Stimulated activated naive CD8-positive, alpha-beta T cell treated with anti-CD3 and anti-CD28 coated beads, Interleukin-15, Interleukin-2, amounts not matched to agents 100 ng/mL and 50 ng/mL, for 24 hours (primary cell): ENCODE measurements at regions not wholly inside any gene's neighbourhood (a gene's known extent, or its start where the extent isn't known, plus 50 kb on each side); places are given as distances from the start of the nearest gene placed in this dataset.

Experiments
- H3K27ac Mint-ChIP-seq: one replicate; pipeline ENCODE4 v1.8.0; 2021; ENCODE audit warnings: mild to moderate bottlenecking, mixed read lengths
- H3K27me3 Mint-ChIP-seq: one replicate; pipeline ENCODE4 v1.8.0; 2021; ENCODE audit warnings: mixed read lengths
- H3K36me3 Mint-ChIP-seq: one replicate; pipeline ENCODE4 v1.8.0; 2021; ENCODE audit warnings: low read depth, mixed read lengths
- H3K4me1 Mint-ChIP-seq: one replicate; pipeline ENCODE4 v1.8.0; 2021; ENCODE audit warnings: low read depth, mixed read lengths
- H3K4me3 Mint-ChIP-seq: one replicate; pipeline ENCODE4 v1.8.0; 2021; ENCODE audit warnings: mild to moderate bottlenecking, mixed read lengths
- H3K9me3 Mint-ChIP-seq: one replicate; pipeline ENCODE4 v1.8.0; 2021; ENCODE audit warnings: mixed read lengths

- no peaks in the 10 kb centered on the region for H3K36me3 Mint-ChIP-seq
- no peak overlapping the region for H3K27ac Mint-ChIP-seq
- no peak overlapping the region for H3K4me3 Mint-ChIP-seq
- no peaks in the 10 kb centered on the region for H3K4me1 Mint-ChIP-seq
- no peaks in the 10 kb centered on the region for H3K9me3 Mint-ChIP-seq
- H3K27me3 Mint-ChIP-seq = peaks cover 7% of the 10 kb centered on the region
Observed at GRCh38 chr15:38707802-38708671, 143.4 kb upstream of the RASGRP1 start.

- H3K27me3 Mint-ChIP-seq = peaks cover 7% of the 10 kb centered on the region
- H3K9me3 Mint-ChIP-seq = no peaks in the 10 kb centered on the region
- H3K4me1 Mint-ChIP-seq = no peaks in the 10 kb centered on the region
- no peaks in the 10 kb centered on the region for H3K36me3 Mint-ChIP-seq
- H3K4me3 Mint-ChIP-seq = no peak overlapping the region
- no peak overlapping the region for H3K27ac Mint-ChIP-seq
Observed at GRCh38 chr15:38708672-38709180, 144.1 kb upstream of the RASGRP1 start.

DNA sequence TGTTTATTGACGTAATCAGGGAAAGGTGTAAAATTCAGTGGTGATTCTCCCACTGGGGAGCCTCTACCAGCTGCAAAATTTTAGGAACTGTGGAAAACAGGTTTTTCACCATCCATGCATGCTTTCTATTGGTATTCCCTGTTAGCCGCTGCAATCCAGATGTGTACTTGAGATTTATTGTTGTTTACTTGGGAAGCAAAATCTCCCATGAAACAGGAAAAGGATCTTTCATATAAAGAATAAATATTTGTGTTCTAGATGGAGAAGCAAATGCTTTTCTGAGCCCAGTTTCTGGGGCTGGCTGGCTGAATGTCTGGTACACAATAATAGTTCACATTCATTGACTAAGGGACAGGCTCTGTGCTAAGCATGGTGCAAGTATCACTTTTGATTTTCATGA, 144.6 kb upstream of the RASGRP1 start:
- Mint-ChIP-seq H3K9me3 (no peaks in the 10 kb centered on the region), H3K36me3 (no peaks in the 10 kb centered on the region), H3K4me3 (no peak overlapping the region), H3K27me3 (peaks cover 7% of the 10 kb centered on the region), H3K27ac (no peak overlapping the region), H3K4me1 (no peaks in the 10 kb centered on the region)

DNA sequence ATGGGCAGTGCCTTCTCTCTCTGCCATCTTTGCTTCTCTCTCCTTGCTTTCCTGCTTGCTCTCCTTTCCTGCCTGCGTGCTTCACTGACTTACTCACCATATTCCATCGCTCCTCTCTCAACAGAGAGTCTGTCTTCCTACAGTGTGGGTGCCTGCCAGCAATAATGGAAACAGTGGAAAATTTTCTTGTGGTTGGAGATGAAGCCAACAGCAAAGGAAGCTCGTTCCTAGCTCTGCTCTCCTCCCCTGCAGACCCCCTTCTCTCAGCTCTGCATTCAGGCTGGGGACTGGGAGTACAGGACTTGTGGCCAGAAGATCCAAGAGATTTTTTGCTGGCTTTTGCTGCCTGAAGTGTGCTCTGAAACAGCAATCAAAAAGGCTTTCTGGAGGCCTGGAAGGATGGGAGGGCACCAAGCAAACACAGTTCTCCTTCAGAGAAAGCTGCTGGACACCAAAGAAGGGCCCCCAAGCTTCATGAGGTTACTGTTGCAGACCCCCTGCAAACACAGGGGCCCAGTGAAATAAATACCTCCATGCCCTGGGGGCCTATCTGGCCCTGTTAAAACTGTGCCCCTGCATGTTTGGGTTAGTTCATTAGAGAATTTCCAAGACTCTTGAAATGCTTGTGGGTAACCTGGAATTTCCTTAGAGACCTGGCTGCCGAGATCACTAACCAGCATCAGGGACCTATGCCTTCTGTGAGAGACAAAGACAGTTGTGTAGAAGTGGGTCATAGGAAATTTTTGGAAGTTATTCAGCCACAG, 149.9 kb upstream of the RASGRP1 start:
- H3K27me3 Mint-ChIP-seq = no peaks in the 10 kb centered on the region
- no peaks in the 10 kb centered on the region for H3K4me1 Mint-ChIP-seq
- H3K36me3 Mint-ChIP-seq = no peaks in the 10 kb centered on the region
- no peak overlapping the region for H3K4me3 Mint-ChIP-seq
- no peaks in the 10 kb centered on the region for H3K9me3 Mint-ChIP-seq
- H3K27ac Mint-ChIP-seq = no peak overlapping the region

GRCh38 chr15:38720893-38721567, 156.4 kb upstream of the RASGRP1 start:
- Mint-ChIP-seq H3K36me3 (no peaks in the 10 kb centered on the region), H3K27me3 (no peaks in the 10 kb centered on the region), H3K4me3 (no peak overlapping the region), H3K27ac (no peak overlapping the region), H3K9me3 (no peaks in the 10 kb centered on the region), H3K4me1 (no peaks in the 10 kb centered on the region)

DNA sequence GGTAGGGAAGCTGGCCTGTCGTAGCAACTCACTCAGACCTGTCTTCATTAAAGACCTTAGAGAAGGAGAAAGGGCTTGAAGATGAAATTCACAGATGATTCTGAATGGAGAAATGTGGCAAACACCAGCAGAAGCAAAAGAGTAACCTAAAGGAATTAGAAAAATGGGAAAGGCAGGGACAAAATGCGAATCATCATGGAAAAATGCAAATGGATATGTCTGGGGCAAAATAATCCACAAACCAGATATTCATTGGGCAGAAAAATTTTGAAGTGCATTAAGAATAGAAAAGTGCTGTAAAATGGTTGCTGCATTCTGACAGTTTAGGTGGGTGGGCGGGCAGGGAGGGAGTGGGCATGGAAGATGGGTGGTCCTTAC, 156.9 kb upstream of the RASGRP1 start:
- Mint-ChIP-seq H3K27me3 (no peaks in the 10 kb centered on the region), H3K4me1 (no peaks in the 10 kb centered on the region), H3K27ac (no peak overlapping the region), H3K36me3 (no peaks in the 10 kb centered on the region), H3K4me3 (no peak overlapping the region), H3K9me3 (no peaks in the 10 kb centered on the region)

DNA sequence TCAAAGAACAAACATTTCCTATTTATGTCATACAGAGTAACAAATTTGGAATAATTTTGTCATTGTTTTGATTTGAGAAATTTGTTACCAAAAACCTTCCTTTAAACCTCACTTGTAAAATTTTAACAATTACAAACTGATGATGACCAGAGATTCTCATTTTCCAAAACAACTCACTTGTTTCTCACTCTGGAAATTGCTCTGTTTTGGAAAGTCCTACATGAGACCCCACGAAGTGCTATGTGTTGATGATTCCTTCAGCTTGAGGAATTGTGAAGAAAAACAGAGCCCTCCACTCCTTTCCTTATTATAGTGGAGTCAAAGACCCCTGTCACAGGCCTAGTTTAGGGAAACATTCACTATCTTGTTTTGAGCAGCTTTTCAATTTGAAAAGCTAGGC, 157.6 kb upstream of the RASGRP1 start:
- no peak overlapping the region for H3K4me3 Mint-ChIP-seq
- H3K9me3 Mint-ChIP-seq = no peaks in the 10 kb centered on the region
- H3K27me3 Mint-ChIP-seq = no peaks in the 10 kb centered on the region
- no peaks in the 10 kb centered on the region for H3K36me3 Mint-ChIP-seq
- H3K27ac Mint-ChIP-seq = no peak overlapping the region
- H3K4me1 Mint-ChIP-seq = no peaks in the 10 kb centered on the region

GRCh38 chr15:38724827-38725226, 160.2 kb upstream of the RASGRP1 start:
- no peaks in the 10 kb centered on the region for H3K36me3 Mint-ChIP-seq
- peaks cover 4% of the 10 kb centered on the region for H3K27me3 Mint-ChIP-seq
- H3K27ac Mint-ChIP-seq = no peak overlapping the region
- H3K9me3 Mint-ChIP-seq = no peaks in the 10 kb centered on the region
- H3K4me1 Mint-ChIP-seq = no peaks in the 10 kb centered on the region
- no peak overlapping the region for H3K4me3 Mint-ChIP-seq

- no peaks in the 10 kb centered on the region for H3K4me1 Mint-ChIP-seq
- H3K9me3 Mint-ChIP-seq = no peaks in the 10 kb centered on the region
- no peak overlapping the region for H3K27ac Mint-ChIP-seq
- peaks cover 4% of the 10 kb centered on the region for H3K27me3 Mint-ChIP-seq
- no peak overlapping the region for H3K4me3 Mint-ChIP-seq
- no peaks in the 10 kb centered on the region for H3K36me3 Mint-ChIP-seq
Observed at GRCh38 chr15:38726187-38726586, 161.6 kb upstream of the RASGRP1 start.

- Mint-ChIP-seq H3K27me3 (no peaks in the 10 kb centered on the region), H3K9me3 (no peaks in the 10 kb centered on the region), H3K4me1 (no peaks in the 10 kb centered on the region), H3K36me3 (no peaks in the 10 kb centered on the region), H3K27ac (no peak overlapping the region), H3K4me3 (no peak overlapping the region)
Observed at GRCh38 chr15:38733331-38733730, 168.7 kb upstream of the RASGRP1 start.

DNA sequence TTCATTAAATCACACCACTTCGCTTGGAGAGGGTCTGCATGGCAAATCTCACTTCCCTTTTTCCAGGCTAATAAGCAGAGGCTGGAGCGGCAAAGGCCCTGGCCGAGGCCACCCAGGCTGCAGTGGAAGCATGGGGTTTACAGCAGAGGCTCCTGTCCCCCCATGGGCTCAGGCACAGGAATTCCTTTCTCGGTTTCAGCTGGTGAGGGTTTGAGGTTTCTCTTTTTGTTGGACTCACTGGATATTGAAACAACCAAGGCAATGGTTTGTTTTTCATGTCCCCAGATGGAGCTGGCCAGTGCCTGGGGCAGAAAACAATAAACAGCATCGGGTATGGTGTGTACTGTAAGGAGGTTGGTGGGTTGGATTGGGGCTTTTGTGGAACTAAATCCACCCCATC, 175.6 kb upstream of the RASGRP1 start:
- no peaks in the 10 kb centered on the region for H3K36me3 Mint-ChIP-seq
- H3K27me3 Mint-ChIP-seq = peaks cover 11% of the 10 kb centered on the region
- H3K9me3 Mint-ChIP-seq = no peaks in the 10 kb centered on the region
- H3K27ac Mint-ChIP-seq = no peak overlapping the region
- H3K4me1 Mint-ChIP-seq = no peaks in the 10 kb centered on the region
- H3K4me3 Mint-ChIP-seq = no peak overlapping the region

- Mint-ChIP-seq H3K9me3 (no peaks in the 10 kb centered on the region), H3K36me3 (no peaks in the 10 kb centered on the region), H3K4me1 (no peaks in the 10 kb centered on the region), H3K4me3 (no peak overlapping the region), H3K27me3 (peaks cover 15% of the 10 kb centered on the region), H3K27ac (no peak overlapping the region)
Observed at GRCh38 chr15:38743147-38743546, 178.5 kb upstream of the RASGRP1 start.

- no peak overlapping the region for H3K4me3 Mint-ChIP-seq
- H3K9me3 Mint-ChIP-seq = no peaks in the 10 kb centered on the region
- H3K27ac Mint-ChIP-seq = no peak overlapping the region
- H3K27me3 Mint-ChIP-seq = peaks cover 11% of the 10 kb centered on the region
- no peaks in the 10 kb centered on the region for H3K36me3 Mint-ChIP-seq
- no peaks in the 10 kb centered on the region for H3K4me1 Mint-ChIP-seq
Observed at GRCh38 chr15:38745126-38745525, 180.5 kb upstream of the RASGRP1 start.

DNA sequence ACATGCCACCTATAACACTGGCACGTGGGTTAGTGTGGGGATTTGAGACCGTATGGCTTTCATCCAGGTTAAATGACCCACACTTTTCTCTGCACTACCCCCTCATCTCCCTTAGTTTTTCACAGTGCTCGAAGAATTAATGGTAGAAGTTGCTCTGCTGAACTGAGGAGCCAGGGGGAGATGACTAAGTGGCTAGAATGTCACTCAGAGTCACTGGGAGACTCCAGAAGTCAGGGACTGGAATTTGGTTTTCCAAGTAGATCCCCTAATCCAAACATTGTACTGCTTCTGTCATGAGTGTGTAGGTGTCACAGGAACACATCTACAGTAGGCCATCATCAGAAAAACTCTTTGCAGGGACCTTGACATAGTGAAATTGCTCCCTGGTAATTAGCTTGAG, 181.0 kb upstream of the RASGRP1 start:
- Mint-ChIP-seq H3K27me3 (peaks cover 11% of the 10 kb centered on the region), H3K4me1 (no peaks in the 10 kb centered on the region), H3K4me3 (no peak overlapping the region), H3K36me3 (no peaks in the 10 kb centered on the region), H3K27ac (no peak overlapping the region), H3K9me3 (no peaks in the 10 kb centered on the region)

GRCh38 chr15:38746211-38746610, 181.6 kb upstream of the RASGRP1 start:
- H3K9me3 Mint-ChIP-seq = no peaks in the 10 kb centered on the region
- no peak overlapping the region for H3K27ac Mint-ChIP-seq
- no peaks in the 10 kb centered on the region for H3K4me1 Mint-ChIP-seq
- no peaks in the 10 kb centered on the region for H3K36me3 Mint-ChIP-seq
- no peak overlapping the region for H3K4me3 Mint-ChIP-seq
- H3K27me3 Mint-ChIP-seq = peaks cover 15% of the 10 kb centered on the region
